ENCODE measurements at regions not wholly inside any gene's neighbourhood (a gene's known extent, or its start where the extent isn't known, plus 50 kb on each side); places are given as distances from the start of the nearest gene placed in this dataset.

DNA sequence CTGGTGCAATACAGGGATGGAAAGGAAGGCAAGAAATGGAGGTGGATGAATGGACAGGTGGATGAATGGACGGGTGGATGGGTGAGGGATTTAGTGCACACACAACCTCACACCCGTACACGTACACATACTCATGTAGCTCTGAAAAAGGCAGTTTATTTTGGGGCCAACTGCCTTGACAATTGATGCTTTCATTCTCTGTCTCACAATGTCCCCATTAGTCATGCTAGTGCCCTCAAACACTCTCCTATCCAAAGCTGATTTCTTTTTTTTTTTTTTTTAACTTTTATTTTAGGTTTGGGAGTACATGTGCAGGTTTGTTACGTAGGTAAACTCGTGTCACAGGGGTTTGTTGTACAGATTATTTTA is 495.0 kb downstream of the DMAC1 start:
- Histone ChIP-seq H3K9ac (ENCODE audit: low read length) (no peak overlapping the region), H3K4me1 (ENCODE audit: control insufficient read depth, insufficient read depth, low read length) (no peaks in the 10 kb centered on the region), H3K27ac (ENCODE audit: low read depth, low read length) (no peak overlapping the region), H3K36me3 (ENCODE audit: control insufficient read depth, insufficient read depth, low read length) (no peaks in the 10 kb centered on the region), H3K4me3 (ENCODE audit: low read depth, low read length) (no peak overlapping the region), H3K27me3 (ENCODE audit: control insufficient read depth, insufficient read depth, low read length) (no peaks in the 10 kb centered on the region), H3K9me3 (ENCODE audit: control insufficient read depth, insufficient read depth, low read depth, low read length) (peaks cover 18% of the 10 kb centered on the region)

DNA sequence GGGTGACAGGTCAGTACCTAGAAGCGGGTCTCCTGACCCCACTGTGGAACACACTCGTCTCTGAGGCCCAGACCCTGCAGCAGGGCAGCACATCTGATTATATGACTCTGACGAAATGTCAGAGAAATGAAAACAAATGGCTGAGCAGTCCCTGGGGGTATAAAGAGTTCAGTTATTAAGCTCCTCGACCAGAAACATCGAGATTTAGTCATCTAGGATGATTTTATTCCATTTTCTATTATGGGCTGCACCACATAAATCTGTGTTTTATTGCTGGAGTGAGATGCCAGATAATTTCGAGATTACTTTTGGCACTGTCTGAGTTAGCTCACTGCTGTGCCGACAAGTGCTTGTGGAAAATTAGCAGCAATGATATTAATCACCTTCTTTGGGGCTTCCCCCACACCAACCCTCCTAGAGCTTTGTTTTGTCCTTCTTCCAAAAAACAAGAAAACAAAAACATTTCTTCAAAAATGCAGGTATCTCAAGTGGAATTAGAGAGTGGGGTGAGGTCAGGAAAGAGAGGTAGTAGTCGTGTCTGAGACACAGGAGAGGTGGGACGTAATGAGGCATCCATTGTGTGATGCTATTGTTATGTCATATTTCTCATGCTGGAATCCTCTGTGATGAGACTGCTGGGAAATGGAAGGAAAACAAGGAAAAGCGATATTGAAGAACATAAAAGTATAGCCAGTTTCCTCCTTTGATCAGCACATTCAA is 495.5 kb downstream of the DMAC1 start:
- Histone ChIP-seq H3K4me1 (ENCODE audit: control insufficient read depth, insufficient read depth, low read length) (no peaks in the 10 kb centered on the region), H3K36me3 (ENCODE audit: control insufficient read depth, insufficient read depth, low read length) (no peaks in the 10 kb centered on the region), H3K4me3 (ENCODE audit: low read depth, low read length) (no peak overlapping the region), H3K9ac (ENCODE audit: low read length) (no peak overlapping the region), H3K27me3 (ENCODE audit: control insufficient read depth, insufficient read depth, low read length) (no peaks in the 10 kb centered on the region), H3K27ac (ENCODE audit: low read depth, low read length) (no peak overlapping the region), H3K9me3 (ENCODE audit: control insufficient read depth, insufficient read depth, low read depth, low read length) (peaks cover 14% of the 10 kb centered on the region)

DNA sequence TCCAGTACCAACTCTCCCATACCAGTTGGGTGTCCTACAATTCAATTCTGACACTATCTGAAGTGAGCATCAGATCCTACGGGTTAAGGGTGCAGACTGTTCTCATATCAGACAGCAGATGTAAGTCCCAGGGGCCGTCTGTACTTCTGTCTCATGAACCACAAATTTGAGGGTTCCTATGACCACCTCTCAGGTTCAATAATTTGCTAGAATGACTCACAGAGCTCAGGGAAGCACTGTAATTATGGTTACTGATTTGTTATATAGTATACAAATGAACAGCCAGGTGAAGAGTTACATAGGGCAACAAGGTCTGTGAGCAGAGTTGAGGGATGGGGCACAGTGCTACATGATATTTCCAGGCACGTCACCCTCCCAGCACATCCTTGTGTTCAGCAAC is 499.1 kb downstream of the DMAC1 start:
- H3K27ac ChIP-seq (ENCODE audit: low read depth, low read length), result no peak overlapping the region
- H3K9ac ChIP-seq (ENCODE audit: low read length), result no peak overlapping the region
- no peak overlapping the region for H3K4me3 ChIP-seq (ENCODE audit: low read depth, low read length)
- no peaks in the 10 kb centered on the region for H3K36me3 ChIP-seq (ENCODE audit: control insufficient read depth, insufficient read depth, low read length)
- H3K27me3 ChIP-seq (ENCODE audit: control insufficient read depth, insufficient read depth, low read length), result no peaks in the 10 kb centered on the region
- H3K4me1 ChIP-seq (ENCODE audit: control insufficient read depth, insufficient read depth, low read length), result no peaks in the 10 kb centered on the region
- no peaks in the 10 kb centered on the region for H3K9me3 ChIP-seq (ENCODE audit: control insufficient read depth, insufficient read depth, low read depth, low read length)

DNA sequence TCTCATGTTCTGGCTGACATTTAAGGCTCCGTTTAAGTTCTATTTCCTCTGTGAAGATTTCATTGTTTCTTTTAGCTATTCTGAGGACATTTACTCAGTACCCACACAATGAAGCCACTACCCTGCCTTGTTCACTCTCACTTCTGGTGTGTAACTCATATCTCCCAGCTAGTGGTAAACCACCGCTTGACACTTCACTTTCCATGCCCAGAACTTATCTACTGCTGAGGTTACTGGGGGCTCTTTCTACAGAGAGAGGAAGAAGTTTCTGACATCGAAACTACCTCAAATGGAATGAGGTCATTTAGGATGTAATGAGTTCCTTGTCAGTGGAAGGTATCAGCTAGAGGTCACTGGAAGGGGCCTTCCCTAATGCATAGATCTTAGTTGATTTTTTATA is 501.5 kb downstream of the DMAC1 start:
- Histone ChIP-seq H3K4me3 (ENCODE audit: low read depth, low read length) (no peak overlapping the region), H3K4me1 (ENCODE audit: control insufficient read depth, insufficient read depth, low read length) (no peaks in the 10 kb centered on the region), H3K9ac (ENCODE audit: low read length) (no peak overlapping the region), H3K27ac (ENCODE audit: low read depth, low read length) (no peak overlapping the region), H3K27me3 (ENCODE audit: control insufficient read depth, insufficient read depth, low read length) (no peaks in the 10 kb centered on the region), H3K36me3 (ENCODE audit: control insufficient read depth, insufficient read depth, low read length) (no peaks in the 10 kb centered on the region), H3K9me3 (ENCODE audit: control insufficient read depth, insufficient read depth, low read depth, low read length) (no peaks in the 10 kb centered on the region)

DNA sequence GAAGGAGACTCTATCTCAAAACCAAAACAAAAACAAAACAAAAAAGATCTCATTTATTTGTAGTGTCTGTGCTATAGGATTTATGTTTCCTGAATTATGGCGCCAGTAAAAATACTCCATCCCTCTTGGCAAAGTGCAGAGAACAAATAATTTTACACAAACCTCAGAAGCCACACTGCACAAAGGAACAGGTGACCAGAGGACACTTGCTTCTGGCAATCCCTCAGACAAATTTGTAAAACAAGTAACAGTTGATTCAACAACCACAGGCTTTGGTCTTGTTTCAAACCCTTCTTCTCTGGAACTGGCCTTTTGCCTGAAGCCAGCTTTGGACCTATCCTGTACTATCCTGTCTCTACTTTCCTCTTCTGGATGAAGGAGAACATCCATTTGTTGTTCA is 502.1 kb downstream of the DMAC1 start:
- Histone ChIP-seq H3K36me3 (ENCODE audit: control insufficient read depth, insufficient read depth, low read length) (no peaks in the 10 kb centered on the region), H3K9me3 (ENCODE audit: control insufficient read depth, insufficient read depth, low read depth, low read length) (no peaks in the 10 kb centered on the region), H3K4me1 (ENCODE audit: control insufficient read depth, insufficient read depth, low read length) (no peaks in the 10 kb centered on the region), H3K4me3 (ENCODE audit: low read depth, low read length) (no peak overlapping the region), H3K27me3 (ENCODE audit: control insufficient read depth, insufficient read depth, low read length) (no peaks in the 10 kb centered on the region), H3K9ac (ENCODE audit: low read length) (no peak overlapping the region), H3K27ac (ENCODE audit: low read depth, low read length) (no peak overlapping the region)

DNA sequence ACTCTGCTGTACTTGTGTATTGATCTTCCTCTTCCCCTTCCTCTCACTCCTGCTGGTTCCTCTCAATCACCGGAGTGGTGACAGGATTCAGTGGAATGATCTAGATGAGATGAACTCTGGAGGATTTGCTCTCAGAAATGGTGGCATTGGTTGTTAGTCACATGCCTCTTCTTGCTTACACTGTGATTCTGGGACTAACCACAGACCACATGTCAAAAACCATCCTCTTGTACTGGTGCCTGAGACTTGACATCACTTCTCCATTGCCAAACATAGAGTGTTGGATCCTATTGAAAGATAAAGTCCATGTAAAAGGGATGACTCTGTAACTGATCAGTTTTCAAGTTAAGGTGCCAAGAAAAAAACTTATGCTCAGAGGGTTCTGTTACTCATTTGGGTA is 506.5 kb downstream of the DMAC1 start:
- H3K4me3 ChIP-seq (ENCODE audit: low read depth, low read length), result no peak overlapping the region
- no peaks in the 10 kb centered on the region for H3K36me3 ChIP-seq (ENCODE audit: control insufficient read depth, insufficient read depth, low read length)
- H3K9ac ChIP-seq (ENCODE audit: low read length), result no peak overlapping the region
- no peak overlapping the region for H3K27ac ChIP-seq (ENCODE audit: low read depth, low read length)
- no peaks in the 10 kb centered on the region for H3K4me1 ChIP-seq (ENCODE audit: control insufficient read depth, insufficient read depth, low read length)
- no peaks in the 10 kb centered on the region for H3K27me3 ChIP-seq (ENCODE audit: control insufficient read depth, insufficient read depth, low read length)
- H3K9me3 ChIP-seq (ENCODE audit: control insufficient read depth, insufficient read depth, low read depth, low read length), result no peaks in the 10 kb centered on the region

DNA sequence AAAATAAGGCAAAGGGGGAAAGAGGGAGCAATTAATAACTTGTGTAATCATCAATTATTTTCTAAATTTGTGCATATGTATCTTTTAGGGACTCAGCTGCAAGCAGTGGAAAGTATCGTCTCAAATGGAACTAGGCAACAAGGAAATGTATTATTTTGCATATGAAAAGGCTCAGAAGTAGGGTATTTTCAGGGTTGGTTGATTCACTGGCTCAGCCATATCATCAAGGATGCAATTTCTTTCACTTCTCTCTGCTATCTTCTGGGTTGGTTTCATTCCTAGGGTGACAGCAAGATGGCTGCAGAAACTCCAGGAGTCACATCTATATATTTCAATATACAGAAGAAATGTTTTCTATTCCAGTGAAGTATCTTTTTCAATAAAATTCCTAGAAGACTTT is 509.8 kb downstream of the DMAC1 start:
- Histone ChIP-seq H3K4me1 (ENCODE audit: control insufficient read depth, insufficient read depth, low read length) (peaks cover 4% of the 10 kb centered on the region), H3K9me3 (ENCODE audit: control insufficient read depth, insufficient read depth, low read depth, low read length) (no peaks in the 10 kb centered on the region), H3K9ac (ENCODE audit: low read length) (no peak overlapping the region), H3K36me3 (ENCODE audit: control insufficient read depth, insufficient read depth, low read length) (no peaks in the 10 kb centered on the region), H3K27ac (ENCODE audit: low read depth, low read length) (no peak overlapping the region), H3K4me3 (ENCODE audit: low read depth, low read length) (no peak overlapping the region), H3K27me3 (ENCODE audit: control insufficient read depth, insufficient read depth, low read length) (no peaks in the 10 kb centered on the region)

DNA sequence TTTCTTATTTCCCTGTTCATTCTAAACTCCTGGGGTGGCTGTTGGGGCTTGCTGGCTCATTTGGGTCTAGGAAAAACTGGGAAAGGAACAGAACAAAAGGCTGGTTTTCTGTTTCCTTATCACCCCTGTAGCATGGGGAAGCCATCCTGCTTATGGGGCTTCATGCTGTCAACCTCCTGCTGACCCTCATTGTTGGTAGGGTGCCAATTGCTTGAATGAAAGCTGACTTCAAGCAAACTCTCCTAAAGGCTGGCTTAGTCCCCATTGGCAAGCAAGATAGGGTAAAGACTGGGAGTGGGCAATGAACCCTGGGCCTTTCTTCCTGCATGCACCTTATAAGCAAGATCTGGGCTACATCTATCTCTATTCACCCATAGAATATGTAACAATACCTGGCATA is 511.6 kb downstream of the DMAC1 start:
- H3K4me1 ChIP-seq (ENCODE audit: control insufficient read depth, insufficient read depth, low read length), result peaks cover 13% of the 10 kb centered on the region
- H3K27me3 ChIP-seq (ENCODE audit: control insufficient read depth, insufficient read depth, low read length), result no peaks in the 10 kb centered on the region
- no peak overlapping the region for H3K4me3 ChIP-seq (ENCODE audit: low read depth, low read length)
- no peaks in the 10 kb centered on the region for H3K9me3 ChIP-seq (ENCODE audit: control insufficient read depth, insufficient read depth, low read depth, low read length)
- H3K36me3 ChIP-seq (ENCODE audit: control insufficient read depth, insufficient read depth, low read length), result no peaks in the 10 kb centered on the region
- no peak overlapping the region for H3K9ac ChIP-seq (ENCODE audit: low read length)
- no peak overlapping the region for H3K27ac ChIP-seq (ENCODE audit: low read depth, low read length)

DNA sequence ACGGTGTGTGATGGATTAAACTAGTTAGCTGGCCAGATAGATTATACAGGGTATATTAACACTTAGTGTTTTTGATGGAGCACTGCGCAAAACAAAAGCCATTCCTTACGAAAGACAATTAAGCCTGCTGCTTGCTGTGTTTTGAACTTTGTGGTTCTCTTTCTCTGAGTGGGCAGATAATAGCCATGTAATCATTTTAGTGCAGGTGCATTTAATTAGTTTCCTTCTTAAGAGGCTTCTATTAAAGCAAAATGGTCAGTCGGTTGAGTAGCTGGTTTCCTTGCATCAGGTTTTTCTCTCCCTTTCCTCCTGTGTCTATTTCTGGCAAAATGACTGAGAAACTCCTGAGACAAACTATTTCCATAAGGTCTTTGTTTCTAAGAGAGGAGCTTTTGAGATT is 512.5 kb downstream of the DMAC1 start:
- no peaks in the 10 kb centered on the region for H3K36me3 ChIP-seq (ENCODE audit: control insufficient read depth, insufficient read depth, low read length)
- no peak overlapping the region for H3K4me3 ChIP-seq (ENCODE audit: low read depth, low read length)

DNA sequence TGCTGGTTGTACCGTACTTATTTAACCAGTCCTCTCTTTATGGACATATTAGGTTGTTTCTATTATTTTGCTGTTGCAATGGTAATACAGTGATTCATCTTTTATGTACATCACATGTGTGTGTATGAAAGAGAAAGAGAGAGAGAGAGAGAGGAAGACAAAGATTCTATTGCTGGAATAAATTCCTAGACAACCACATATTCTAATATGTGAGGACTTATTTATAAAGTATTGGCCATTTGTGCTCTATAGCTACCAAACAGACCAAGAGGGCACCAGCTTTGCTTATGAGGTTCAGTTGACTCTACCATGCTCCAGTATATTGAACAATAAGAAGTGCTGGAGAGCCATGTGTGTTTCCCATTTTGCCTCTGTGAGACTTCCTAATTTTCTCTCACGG is 513.5 kb downstream of the DMAC1 start:
- Histone ChIP-seq H3K4me1 (ENCODE audit: control insufficient read depth, insufficient read depth, low read length) (peaks cover 13% of the 10 kb centered on the region), H3K27ac (ENCODE audit: low read depth, low read length) (no peak overlapping the region), H3K4me3 (ENCODE audit: low read depth, low read length) (no peak overlapping the region), H3K27me3 (ENCODE audit: control insufficient read depth, insufficient read depth, low read length) (no peaks in the 10 kb centered on the region), H3K9ac (ENCODE audit: low read length) (no peak overlapping the region), H3K9me3 (ENCODE audit: control insufficient read depth, insufficient read depth, low read depth, low read length) (no peaks in the 10 kb centered on the region), H3K36me3 (ENCODE audit: control insufficient read depth, insufficient read depth, low read length) (no peaks in the 10 kb centered on the region)

More for the DNA sequence above, 512.5 kb downstream of the DMAC1 start:
- Histone ChIP-seq H3K9ac (ENCODE audit: low read length) (no peak overlapping the region), H3K4me1 (ENCODE audit: control insufficient read depth, insufficient read depth, low read length) (peaks cover 13% of the 10 kb centered on the region), H3K9me3 (ENCODE audit: control insufficient read depth, insufficient read depth, low read depth, low read length) (no peaks in the 10 kb centered on the region), H3K27ac (ENCODE audit: low read depth, low read length) (no peak overlapping the region), H3K27me3 (ENCODE audit: control insufficient read depth, insufficient read depth, low read length) (no peaks in the 10 kb centered on the region)

DNA sequence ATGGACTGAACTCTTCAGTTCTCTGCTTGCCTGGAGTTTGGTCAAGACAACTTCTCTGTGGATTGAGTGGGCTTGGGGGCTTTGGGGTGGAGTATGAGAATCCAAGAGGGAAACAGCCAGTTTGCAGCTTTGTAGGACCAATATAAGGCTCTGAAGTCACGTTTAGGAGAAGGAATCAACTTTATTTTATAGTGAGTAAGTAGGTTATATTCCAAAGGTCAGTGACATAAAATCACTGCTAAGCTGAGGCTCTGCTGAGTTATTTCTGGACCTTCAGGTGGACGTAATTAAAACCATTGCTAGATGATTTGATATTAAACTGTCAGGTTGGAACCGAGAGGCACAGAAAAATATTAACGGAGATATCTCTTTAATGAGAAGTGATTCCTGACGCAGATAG is 514.4 kb downstream of the DMAC1 start:
- Histone ChIP-seq H3K9ac (ENCODE audit: low read length) (no peak overlapping the region), H3K4me3 (ENCODE audit: low read depth, low read length) (no peak overlapping the region), H3K27me3 (ENCODE audit: control insufficient read depth, insufficient read depth, low read length) (no peaks in the 10 kb centered on the region)

DNA sequence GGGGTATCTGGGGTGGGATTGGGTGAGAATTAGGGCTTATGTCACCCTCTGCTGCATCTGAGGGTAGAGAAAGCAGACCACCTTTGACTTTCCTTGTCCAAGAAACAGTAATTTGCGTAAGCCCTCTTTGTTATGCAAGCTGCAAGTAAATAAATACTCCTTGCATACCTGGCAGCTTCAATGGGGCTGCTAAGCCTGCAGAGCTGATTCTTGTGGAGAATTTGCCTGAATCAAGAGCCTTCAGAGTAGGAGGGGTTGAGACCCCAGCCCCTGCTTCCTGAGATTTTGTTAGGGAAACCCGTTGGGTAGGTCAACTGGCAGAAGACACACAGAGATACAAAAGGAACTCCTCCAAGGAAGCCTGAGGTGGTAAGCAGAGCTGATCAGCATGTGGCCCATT is 515.1 kb downstream of the DMAC1 start:
- no peaks in the 10 kb centered on the region for H3K36me3 ChIP-seq (ENCODE audit: control insufficient read depth, insufficient read depth, low read length)
- no peaks in the 10 kb centered on the region for H3K27me3 ChIP-seq (ENCODE audit: control insufficient read depth, insufficient read depth, low read length)
- H3K9ac ChIP-seq (ENCODE audit: low read length), result no peak overlapping the region
- H3K4me3 ChIP-seq (ENCODE audit: low read depth, low read length), result no peak overlapping the region
- peaks cover 13% of the 10 kb centered on the region for H3K4me1 ChIP-seq (ENCODE audit: control insufficient read depth, insufficient read depth, low read length)
- H3K27ac ChIP-seq (ENCODE audit: low read depth, low read length), result no peak overlapping the region
- no peaks in the 10 kb centered on the region for H3K9me3 ChIP-seq (ENCODE audit: control insufficient read depth, insufficient read depth, low read depth, low read length)

More for the DNA sequence above, 514.4 kb downstream of the DMAC1 start:
- Histone ChIP-seq H3K36me3 (ENCODE audit: control insufficient read depth, insufficient read depth, low read length) (no peaks in the 10 kb centered on the region), H3K27ac (ENCODE audit: low read depth, low read length) (no peak overlapping the region), H3K9me3 (ENCODE audit: control insufficient read depth, insufficient read depth, low read depth, low read length) (no peaks in the 10 kb centered on the region), H3K4me1 (ENCODE audit: control insufficient read depth, insufficient read depth, low read length) (peaks cover 13% of the 10 kb centered on the region)
